ENCODE measurements at regions not wholly inside any gene's neighbourhood (a gene's known extent, or its start where the extent isn't known, plus 50 kb on each side); places are given as distances from the start of the nearest gene placed in this dataset.

DNA sequence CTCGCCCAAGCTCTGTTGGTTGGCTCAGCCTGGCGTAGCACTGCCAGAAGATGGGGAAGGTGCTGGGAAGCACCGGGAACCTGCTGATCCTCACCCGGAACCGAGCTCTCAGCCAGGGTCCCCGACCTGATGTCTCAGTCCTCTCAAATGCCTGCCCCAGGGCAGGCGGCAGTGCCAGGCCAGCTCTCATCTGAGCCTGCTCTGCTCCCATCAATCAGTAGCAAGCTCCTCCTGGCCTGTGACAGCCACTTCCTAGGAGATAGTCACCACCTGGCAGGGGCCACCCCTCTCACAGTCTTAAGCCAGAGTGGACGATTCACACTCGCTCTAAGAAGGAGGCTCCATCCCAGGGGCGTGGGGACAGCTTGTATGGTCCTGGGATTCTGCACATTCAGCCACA lies 62.0 kb downstream of the ENGASE start:
- TF ChIP-seq POLR2A (IDR thresholded peaks at IDR 0.05): no peak
- TF ChIP-seq, protein P1, sequence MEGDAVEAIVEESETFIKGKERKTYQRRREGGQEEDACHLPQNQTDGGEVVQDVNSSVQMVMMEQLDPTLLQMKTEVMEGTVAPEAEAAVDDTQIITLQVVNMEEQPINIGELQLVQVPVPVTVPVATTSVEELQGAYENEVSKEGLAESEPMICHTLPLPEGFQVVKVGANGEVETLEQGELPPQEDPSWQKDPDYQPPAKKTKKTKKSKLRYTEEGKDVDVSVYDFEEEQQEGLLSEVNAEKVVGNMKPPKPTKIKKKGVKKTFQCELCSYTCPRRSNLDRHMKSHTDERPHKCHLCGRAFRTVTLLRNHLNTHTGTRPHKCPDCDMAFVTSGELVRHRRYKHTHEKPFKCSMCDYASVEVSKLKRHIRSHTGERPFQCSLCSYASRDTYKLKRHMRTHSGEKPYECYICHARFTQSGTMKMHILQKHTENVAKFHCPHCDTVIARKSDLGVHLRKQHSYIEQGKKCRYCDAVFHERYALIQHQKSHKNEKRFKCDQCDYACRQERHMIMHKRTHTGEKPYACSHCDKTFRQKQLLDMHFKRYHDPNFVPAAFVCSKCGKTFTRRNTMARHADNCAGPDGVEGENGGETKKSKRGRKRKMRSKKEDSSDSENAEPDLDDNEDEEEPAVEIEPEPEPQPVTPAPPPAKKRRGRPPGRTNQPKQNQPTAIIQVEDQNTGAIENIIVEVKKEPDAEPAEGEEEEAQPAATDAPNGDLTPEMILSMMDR (IDR thresholded peaks at IDR 0.05): no peak

All from prostate gland (tissue), 2 donors.